ENCODE measurements at regions not wholly inside any gene's neighbourhood (a gene's known extent, or its start where the extent isn't known, plus 50 kb on each side); places are given as distances from the start of the nearest gene placed in this dataset.

DNA sequence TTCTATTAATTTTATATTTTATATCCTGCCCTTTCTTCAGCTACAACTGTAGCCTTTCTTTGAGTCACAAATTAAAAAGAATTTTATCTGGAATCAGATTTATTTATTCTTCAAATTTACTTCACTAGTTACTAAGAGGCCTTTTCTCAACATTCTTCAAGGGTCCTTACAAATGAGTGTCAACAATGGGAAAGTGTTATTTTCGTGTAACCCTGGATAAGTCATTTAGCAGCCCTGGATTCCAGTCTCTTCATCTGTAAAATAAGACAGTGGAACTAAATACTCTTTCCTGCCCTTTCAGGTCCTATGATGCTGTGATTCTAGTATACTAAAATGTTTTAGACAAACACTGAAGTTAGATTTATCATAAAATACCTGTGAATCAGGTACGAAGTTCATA is 397.0 kb downstream of the KLF12 start:
- no peak for DNase-seq

DNA sequence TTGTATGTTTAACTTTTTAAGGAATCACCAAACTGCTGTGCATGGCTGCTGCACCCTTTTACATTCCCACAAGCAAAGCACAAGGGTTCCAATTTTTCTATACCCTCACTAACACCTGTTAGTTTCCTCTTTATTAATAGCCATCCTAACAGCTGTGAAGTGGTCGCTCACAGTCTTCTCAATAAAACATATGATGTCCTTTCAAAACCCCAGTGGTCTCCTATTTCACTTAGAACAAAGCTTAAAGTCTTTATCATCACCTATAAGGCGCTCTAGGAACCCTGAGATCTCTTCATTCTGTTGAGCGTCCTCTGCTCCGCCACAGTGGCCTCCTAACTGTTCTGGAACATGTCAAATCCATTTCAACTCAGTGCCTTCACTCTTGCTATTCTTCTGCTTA is 400.5 kb downstream of the KLF12 start:
- no peak for DNase-seq

GRCh38 chr13:73732350-73732749 is 401.9 kb downstream of the KLF12 start:
- DNase-seq, result no peak

GRCh38 chr13:73731564-73731963 is 402.6 kb downstream of the KLF12 start:
- DNase-seq, result no peak

GRCh38 chr13:73730014-73730413 is 404.2 kb downstream of the KLF12 start:
- no peak for DNase-seq

DNA sequence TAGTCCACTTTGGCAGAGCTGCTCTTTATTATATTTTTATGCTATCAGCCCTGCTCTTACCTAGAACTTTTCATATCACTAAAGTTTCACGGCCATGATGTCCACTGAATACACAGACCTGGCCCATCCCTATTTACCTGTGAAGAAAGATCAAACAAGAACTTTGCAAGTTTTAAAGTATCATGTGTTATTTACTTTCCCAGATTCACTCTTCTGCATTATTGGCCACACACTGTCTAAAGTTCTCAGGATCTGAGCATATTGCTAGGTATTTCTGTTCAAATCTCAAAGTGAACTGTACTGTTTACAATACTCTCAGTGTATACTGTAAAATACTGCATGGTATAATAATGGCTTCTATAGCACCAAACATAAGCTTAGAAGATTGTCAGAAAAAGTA is 405.2 kb downstream of the KLF12 start:
- DNase-seq, result no peak

DNA sequence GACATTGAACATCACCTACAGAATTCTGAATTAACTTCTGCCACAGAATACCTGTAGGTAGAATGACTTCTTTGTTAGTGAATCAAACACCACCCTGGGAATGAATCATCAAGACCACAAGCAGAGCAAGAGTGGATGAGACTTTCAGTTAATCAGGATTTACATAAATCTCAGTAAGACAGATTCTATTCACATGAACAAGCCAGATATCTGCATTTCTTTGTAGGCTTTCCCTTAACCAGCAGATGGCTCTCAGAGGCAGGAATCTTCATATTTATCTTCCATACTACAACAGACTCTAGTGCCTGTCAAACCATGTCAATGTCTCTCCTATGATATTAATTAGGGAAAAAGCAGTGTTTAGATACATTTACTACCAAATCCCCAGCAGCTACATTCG is 412.1 kb downstream of the KLF12 start:
- peak in 1 of 2 donors; percentile 24 for DNase-seq

DNA sequence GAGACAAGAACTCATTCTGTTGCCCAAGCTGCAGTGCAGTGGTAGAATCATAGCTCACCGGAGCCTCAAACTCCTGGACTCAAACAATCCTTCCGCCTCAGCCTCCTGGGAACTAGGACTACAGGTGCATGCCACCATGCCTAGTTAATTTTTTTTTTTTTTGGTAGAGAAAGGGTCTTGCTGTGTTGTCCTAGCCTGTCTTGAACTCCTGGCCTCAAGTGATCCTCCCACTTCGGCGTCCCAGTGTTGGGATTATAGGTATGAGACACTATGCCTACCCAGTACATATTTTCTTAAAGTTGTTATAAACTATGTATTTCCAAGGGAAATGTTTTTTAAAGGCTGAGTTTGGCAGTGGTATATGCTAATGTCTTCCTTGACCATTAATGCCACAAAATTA is 412.6 kb downstream of the KLF12 start:
- no peak for DNase-seq

DNA sequence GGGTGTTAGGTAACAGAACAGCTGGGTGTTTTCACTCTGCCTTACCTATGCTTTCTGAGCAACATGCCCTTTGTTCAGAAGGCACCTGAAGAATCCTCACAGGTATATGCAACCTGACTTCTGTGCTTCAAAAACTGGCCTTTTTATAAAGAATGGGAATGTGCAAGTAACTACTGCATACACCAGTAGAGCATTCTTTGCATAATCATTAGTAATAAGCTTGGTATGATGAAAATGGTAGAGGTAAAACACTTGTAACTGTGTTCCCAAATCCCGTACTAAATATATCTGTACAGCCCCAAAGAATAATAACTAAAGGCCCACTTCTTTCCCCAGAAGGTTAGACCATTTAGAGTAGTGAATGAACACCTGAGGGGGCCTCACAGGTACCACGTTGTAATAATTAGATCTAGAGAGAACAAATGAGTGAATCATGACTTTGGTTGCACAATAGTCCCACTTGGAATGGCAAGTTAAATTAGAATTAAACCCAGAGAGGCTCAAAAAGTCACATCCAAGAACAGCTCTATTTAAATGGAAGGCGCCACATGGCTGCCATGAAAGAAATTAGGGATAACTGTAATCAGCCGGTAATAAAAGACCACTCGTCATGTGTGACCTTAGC is 413.9 kb downstream of the KLF12 start:
- no peak for DNase-seq

DNA sequence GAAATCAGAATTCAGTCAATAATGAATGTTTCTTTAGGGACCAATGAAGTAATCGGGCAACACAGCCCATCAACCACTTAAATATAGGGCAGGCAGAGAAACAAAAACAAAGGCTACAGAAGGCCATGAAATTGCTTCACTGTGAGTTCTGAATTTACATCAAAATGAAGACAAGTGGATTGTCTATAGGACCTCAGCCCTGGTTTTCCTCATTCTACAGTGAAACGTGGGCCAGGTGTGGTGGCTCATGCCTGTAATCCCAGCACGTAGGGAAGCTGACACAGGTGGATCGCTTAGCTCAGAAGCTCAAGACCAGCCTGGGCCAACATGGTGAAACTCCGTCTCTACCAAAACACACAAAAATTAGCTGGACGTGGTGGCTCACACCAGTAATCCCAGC is 416.0 kb downstream of the KLF12 start:
- DNase-seq, result no peak

DNA sequence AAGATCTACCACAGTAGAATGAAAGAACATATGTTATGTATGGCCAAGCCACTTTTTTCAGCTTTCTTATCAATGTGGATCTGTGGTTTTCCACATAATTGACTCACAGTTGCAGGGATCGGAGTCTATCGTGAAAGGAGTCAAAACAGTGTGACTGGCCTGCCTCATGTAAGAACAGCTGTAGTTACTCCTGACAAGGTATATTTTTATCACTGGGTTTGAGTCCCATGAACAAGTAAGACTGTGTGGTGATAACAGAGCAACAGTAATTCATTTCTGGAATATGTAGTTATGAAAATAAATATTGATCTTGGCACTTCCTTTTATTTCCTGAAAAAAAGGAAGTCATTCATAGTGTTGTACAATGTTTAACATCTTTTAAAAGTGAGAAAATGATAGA is 416.6 kb downstream of the KLF12 start:
- DNase-seq, result peak in 1 of 2 donors; percentile 41

DNA sequence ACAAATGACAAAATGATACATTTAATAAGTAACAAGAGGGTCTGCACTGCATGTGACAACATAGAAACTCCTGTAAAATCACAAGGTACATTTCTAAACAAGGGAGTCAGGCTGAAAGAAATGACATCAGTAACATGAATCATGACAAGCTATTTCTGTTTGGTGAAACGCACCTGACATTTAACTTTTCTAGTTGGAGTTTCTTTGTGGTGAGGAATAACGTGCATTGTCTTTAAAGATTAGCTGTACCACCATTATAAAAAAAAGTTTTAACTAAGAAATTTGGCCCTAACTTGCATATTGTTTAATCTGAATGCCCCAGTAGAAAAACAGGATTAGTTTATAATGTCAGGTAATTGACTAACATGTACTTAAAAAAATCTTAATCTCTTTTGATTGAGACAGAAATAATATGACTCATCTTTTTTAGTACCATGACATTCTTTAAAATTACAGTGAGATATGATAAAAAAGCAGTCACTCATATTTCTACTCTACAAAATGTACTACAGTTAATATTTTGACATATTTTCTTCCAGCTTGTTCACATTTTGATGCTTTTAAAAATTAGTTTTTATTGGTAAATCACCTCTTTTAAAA is 418.2 kb downstream of the KLF12 start:
- DNase-seq, result no peak

DNA sequence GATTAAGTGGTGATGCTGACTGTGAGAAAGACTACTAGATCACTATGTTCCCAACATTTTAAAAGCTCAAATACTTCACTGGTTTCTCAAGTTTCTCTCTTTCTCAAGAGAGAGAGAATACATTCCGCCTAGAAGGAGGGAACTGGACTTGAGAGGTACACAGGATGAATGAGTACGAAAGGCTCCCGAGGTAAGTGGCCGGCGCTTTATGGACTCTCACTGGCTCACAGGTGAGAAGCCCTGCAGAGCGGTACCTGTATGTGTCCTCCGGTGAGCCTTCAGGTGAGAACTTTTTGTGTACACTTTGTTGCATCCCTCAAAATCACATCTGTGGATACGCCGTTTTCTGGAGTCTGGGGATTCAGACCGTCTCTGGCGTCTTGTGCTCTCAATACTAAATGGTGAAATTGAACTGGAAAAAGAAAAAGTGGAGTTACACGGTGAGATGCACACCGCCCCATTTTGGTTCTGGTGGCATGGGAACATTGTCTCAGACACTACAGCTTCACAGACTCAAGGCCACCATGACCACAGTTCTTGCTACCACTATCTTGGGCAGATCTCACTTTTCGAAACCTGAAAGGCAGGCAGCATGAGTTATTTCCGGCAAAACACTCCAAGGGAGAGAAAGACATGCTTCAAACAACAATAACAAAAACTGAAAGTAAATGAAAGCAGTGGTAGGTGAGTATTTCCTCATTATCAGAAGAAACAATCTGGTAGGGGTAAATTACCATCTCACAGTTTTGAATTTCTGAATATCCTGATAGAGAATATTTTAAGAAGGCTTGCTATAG is 418.9 kb downstream of the KLF12 start:
- peak; percentile 39 to 86 for DNase-seq

- DNase-seq, result no peak
Observed at GRCh38 chr13:73714522-73714921, 419.7 kb downstream of the KLF12 start.

DNA sequence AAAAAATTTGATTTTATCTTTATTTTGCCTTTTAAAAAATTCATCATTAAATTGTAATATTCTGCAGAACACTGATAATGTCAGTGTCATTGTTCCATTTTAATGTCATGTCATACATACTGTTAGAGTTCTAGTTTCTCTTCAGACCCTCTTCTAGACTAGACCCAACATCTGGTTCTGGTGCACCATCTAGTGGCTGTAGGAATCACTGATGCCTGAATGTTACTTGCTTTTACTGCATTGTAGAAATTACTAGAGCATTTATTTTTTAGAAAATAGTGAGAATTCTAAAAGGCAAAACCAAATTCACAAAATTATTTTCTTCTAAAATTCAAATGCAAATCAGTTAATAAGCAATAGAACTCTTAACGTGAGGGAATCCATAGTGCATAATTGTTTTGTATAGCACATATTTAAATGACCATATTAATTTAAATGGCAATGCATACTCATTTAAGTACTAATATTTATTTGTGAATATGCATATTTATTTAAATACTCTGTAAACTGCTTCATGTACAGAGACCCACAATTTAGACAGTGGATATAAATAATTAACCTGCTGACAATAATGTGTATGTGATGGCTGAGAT is 425.7 kb downstream of the KLF12 start:
- peak; percentile 50 to 74 for DNase-seq

- no peak for DNase-seq
Observed at GRCh38 chr13:73704587-73704986, 429.6 kb downstream of the KLF12 start.

GRCh38 chr13:73703606-73704005 is 430.6 kb downstream of the KLF12 start:
- no peak for DNase-seq

- DNase-seq, result peak; percentile 31 to 60
Observed at GRCh38 chr13:73702419-73703071, 431.7 kb downstream of the KLF12 start.

DNA sequence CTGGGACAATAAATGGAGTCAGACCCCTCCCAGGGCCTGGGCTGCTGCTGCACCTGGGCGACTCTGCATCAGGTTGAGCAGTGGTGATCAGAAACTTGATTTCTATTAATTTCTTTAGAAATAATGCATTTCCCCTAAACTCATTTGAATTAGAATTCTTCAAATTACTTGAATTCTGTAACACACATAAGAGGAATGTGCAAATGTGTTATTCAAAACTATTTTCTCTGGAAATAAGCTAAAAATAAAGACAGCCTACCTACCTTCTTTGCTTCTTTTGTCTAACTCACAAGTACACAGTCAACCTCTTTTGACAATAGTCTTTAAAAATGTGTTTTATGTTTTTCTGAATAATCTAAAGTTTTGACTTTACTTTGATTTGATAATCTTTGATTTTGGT is 433.0 kb downstream of the KLF12 start:
- DNase-seq, result no peak

GRCh38 chr13:73698859-73699258 is 435.3 kb downstream of the KLF12 start:
- no peak for DNase-seq

DNA sequence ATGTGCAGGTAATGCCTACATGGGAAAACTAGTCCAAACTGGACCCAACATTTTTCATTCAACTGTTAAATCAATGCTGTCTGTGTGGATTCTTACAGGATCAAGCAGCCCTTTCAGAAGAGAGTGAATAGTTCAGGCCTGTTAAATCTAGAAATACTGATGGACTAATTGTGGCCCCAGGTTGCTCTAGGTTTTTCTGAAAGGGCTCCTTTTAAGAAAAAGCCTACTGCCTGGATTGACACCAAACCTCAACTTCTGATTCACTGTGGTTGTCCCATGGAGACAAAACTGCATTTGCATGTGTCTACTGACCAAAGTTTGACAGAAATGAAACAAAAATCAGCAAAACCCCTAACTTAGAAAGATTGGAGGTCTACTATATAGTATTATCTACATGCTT is 437.0 kb downstream of the KLF12 start:
- no peak for DNase-seq

GRCh38 chr13:73696713-73697112 is 437.5 kb downstream of the KLF12 start:
- no peak for DNase-seq

GRCh38 chr13:73696271-73696670 is 437.9 kb downstream of the KLF12 start:
- no peak for DNase-seq
